Activated naive CD4-positive, alpha-beta T cell treated with anti-CD3 and anti-CD28 coated beads, Interleukin-2, amount 10 ng/mL, durations not matched to agents 7 days and 5 days (primary cell): ENCODE measurements at regions not wholly inside any gene's neighbourhood (a gene's known extent, or its start where the extent isn't known, plus 50 kb on each side); places are given as distances from the start of the nearest gene placed in this dataset.
"Not testable (repeated sequence)": the region's sequence is repeated elsewhere in the genome, so short reads cannot be mapped to it uniquely, and the experiment has no call there.

Source experiments
- CTCF ChIA-PET: fragments of 350-600 bp; sonication (Branson Sonifier 250); formaldehyde crosslinking; loops from one replicate; lab custom pipeline; 2021; ENCODE audit warnings: antibody characterized with exemption; lab: Charles Lee
- DNase-seq: peaks from one replicate; pipeline ENCODE4 v3.0.0-alpha.2; 2020
- H3K27ac Mint-ChIP-seq: one replicate; pipeline ENCODE4 v1.8.0; 2021; ENCODE audit warnings: mild to moderate bottlenecking, moderate library complexity, mixed read lengths
- H3K27me3 Mint-ChIP-seq: one replicate; pipeline ENCODE4 v1.8.0; 2021; ENCODE audit warnings: mild to moderate bottlenecking, mixed read lengths
- H3K36me3 Mint-ChIP-seq: one replicate; pipeline ENCODE4 v1.8.0; 2021; ENCODE audit warnings: mixed read lengths
- H3K4me1 Mint-ChIP-seq: one replicate; pipeline ENCODE4 v1.8.0; 2021; ENCODE audit warnings: mixed read lengths
- H3K4me3 Mint-ChIP-seq: one replicate; pipeline ENCODE4 v1.8.0; 2021; ENCODE audit warnings: mild to moderate bottlenecking, moderate library complexity, mixed read lengths
- H3K9me3 Mint-ChIP-seq: one replicate; pipeline ENCODE4 v1.8.0; 2021; ENCODE audit warnings: mixed read lengths

GRCh38 chr12:131599190-131600159 is 111.4 kb upstream of the SFSWAP start:
- no peak for DNase-seq
- CTCF ChIA-PET: no interaction called here
- H3K4me3 Mint-ChIP-seq: no peak overlapping the region
- H3K9me3 Mint-ChIP-seq: no peaks in the 10 kb centered on the region
- H3K36me3 Mint-ChIP-seq: peaks cover 4% of the 10 kb centered on the region
- no peak overlapping the region for H3K27ac Mint-ChIP-seq
- peaks cover 3% of the 10 kb centered on the region for H3K27me3 Mint-ChIP-seq
- H3K4me1 Mint-ChIP-seq: peaks cover 25% of the 10 kb centered on the region

- DNase-seq: no peak
- peaks cover 31% of the 10 kb centered on the region for H3K4me1 Mint-ChIP-seq
- CTCF ChIA-PET: no interaction called here
Measured at GRCh38 chr12:131600160-131600532, 110.7 kb upstream of the SFSWAP start.

GRCh38 chr12:131601499-131601898 is 109.4 kb upstream of the SFSWAP start:
- Mint-ChIP-seq H3K4me1 (peaks cover 45% of the 10 kb centered on the region), H3K36me3 (peaks cover 13% of the 10 kb centered on the region)
- H3K9me3 Mint-ChIP-seq, H3K27me3 Mint-ChIP-seq, DNase-seq, H3K4me3 Mint-ChIP-seq, H3K27ac Mint-ChIP-seq, CTCF ChIA-PET: not testable (repeated sequence)

More at GRCh38 chr12:131600160-131600532, 110.7 kb upstream of the SFSWAP start:
- Mint-ChIP-seq H3K27me3 (peaks cover 3% of the 10 kb centered on the region), H3K9me3 (no peaks in the 10 kb centered on the region), H3K36me3 (peaks cover 4% of the 10 kb centered on the region), H3K4me3 (no peak overlapping the region), H3K27ac (no peak overlapping the region)

GRCh38 chr12:131603106-131603938 is 107.6 kb upstream of the SFSWAP start:
- DNase-seq: no peak
- peaks cover 8% of the 10 kb centered on the region for H3K9me3 Mint-ChIP-seq
- peak overlapping the region; percentile 66 for H3K4me3 Mint-ChIP-seq
- CTCF ChIA-PET: no interaction called here
- H3K4me1 Mint-ChIP-seq: peaks cover 63% of the 10 kb centered on the region
- peak overlapping the region; percentile 98 for H3K27ac Mint-ChIP-seq
- peaks cover 3% of the 10 kb centered on the region for H3K27me3 Mint-ChIP-seq
- peaks cover 15% of the 10 kb centered on the region for H3K36me3 Mint-ChIP-seq

GRCh38 chr12:131603939-131604795 is 106.7 kb upstream of the SFSWAP start:
- Mint-ChIP-seq H3K36me3 (peaks cover 15% of the 10 kb centered on the region), H3K4me3 (peak overlapping the region; percentile 66), H3K4me1 (peaks cover 70% of the 10 kb centered on the region), H3K27ac (peak overlapping the region; percentile 98), H3K9me3 (peaks cover 8% of the 10 kb centered on the region), H3K27me3 (peaks cover 3% of the 10 kb centered on the region)
- CTCF ChIA-PET: interaction anchor here (0.7 kb wide), 1 partner anchor 111 kb away, joined by 3 read pairs; no protein-coding TSS in a partner anchor
- DNase-seq: peak; percentile 78

- CTCF ChIA-PET: interaction anchor here (0.7 kb wide), 1 partner anchor 110 kb away, joined by 3 read pairs; no protein-coding TSS in a partner anchor
- DNase-seq: no peak
- Mint-ChIP-seq H3K4me1 (peaks cover 73% of the 10 kb centered on the region), H3K27me3 (peaks cover 3% of the 10 kb centered on the region), H3K4me3 (no peak overlapping the region), H3K27ac (peak overlapping the region; percentile 98), H3K36me3 (peaks cover 15% of the 10 kb centered on the region), H3K9me3 (peaks cover 8% of the 10 kb centered on the region)
Measured at GRCh38 chr12:131604859-131605258, 106.0 kb upstream of the SFSWAP start.

- H3K9me3 Mint-ChIP-seq: peaks cover 8% of the 10 kb centered on the region
Measured at GRCh38 chr12:131605304-131605829, 105.5 kb upstream of the SFSWAP start.

DNA sequence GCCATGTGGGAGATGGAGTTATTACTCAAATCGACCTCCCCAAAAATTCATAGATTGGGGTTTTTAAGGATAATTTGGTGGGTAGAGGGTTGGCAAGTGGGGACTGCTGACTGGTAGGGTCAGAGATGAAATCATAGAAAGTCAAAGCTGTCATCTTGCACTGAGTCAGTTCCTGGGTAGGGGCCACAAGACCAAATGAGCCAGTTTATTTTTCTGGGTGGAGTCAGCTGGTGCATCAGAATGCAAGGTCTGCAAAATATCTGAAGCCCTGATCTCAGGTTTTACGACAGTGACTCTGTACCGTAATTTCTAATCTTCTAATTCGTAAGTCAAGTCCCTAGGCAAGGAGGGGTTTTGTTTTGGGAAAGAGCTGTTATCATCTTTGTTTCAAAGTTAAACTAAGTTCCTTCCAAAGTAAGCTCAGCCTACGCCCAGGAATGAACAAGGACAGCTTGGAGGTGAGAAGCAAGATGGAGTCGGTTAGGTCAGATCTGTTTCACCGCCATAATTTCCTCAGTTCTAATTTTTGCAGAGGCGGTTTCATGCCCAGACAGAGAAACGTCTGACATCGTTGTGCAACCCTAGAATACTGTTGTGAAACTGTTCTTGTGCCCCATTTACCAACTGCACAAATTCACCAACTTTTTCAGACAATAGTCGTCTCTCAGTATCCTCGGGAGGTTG is 104.5 kb upstream of the SFSWAP start:
- CTCF ChIA-PET: no interaction called here
- H3K27ac Mint-ChIP-seq: peak overlapping the region; percentile 97
- no peak overlapping the region for H3K4me3 Mint-ChIP-seq
- H3K4me1 Mint-ChIP-seq: peaks cover 78% of the 10 kb centered on the region
- peaks cover 14% of the 10 kb centered on the region for H3K27me3 Mint-ChIP-seq
- DNase-seq: no peak
- H3K36me3 Mint-ChIP-seq: peaks cover 15% of the 10 kb centered on the region
- H3K9me3 Mint-ChIP-seq: peaks cover 8% of the 10 kb centered on the region

More at GRCh38 chr12:131605304-131605829, 105.5 kb upstream of the SFSWAP start:
- H3K27me3 Mint-ChIP-seq: peaks cover 7% of the 10 kb centered on the region
- H3K4me1 Mint-ChIP-seq: peaks cover 73% of the 10 kb centered on the region
- no peak overlapping the region for H3K4me3 Mint-ChIP-seq
- CTCF ChIA-PET: no interaction called here
- DNase-seq: no peak
- H3K36me3 Mint-ChIP-seq: peaks cover 15% of the 10 kb centered on the region
- peak overlapping the region; percentile 98 for H3K27ac Mint-ChIP-seq

- no peak for DNase-seq
- CTCF ChIA-PET: no interaction called here
- peaks cover 8% of the 10 kb centered on the region for H3K9me3 Mint-ChIP-seq
- peak overlapping the region; percentile 97 for H3K27ac Mint-ChIP-seq
- peak overlapping the region; percentile 52 for H3K4me3 Mint-ChIP-seq
- H3K4me1 Mint-ChIP-seq: peaks cover 75% of the 10 kb centered on the region
- peaks cover 14% of the 10 kb centered on the region for H3K27me3 Mint-ChIP-seq
- peaks cover 15% of the 10 kb centered on the region for H3K36me3 Mint-ChIP-seq
Measured at GRCh38 chr12:131607658-131608447, 103.0 kb upstream of the SFSWAP start.

DNA sequence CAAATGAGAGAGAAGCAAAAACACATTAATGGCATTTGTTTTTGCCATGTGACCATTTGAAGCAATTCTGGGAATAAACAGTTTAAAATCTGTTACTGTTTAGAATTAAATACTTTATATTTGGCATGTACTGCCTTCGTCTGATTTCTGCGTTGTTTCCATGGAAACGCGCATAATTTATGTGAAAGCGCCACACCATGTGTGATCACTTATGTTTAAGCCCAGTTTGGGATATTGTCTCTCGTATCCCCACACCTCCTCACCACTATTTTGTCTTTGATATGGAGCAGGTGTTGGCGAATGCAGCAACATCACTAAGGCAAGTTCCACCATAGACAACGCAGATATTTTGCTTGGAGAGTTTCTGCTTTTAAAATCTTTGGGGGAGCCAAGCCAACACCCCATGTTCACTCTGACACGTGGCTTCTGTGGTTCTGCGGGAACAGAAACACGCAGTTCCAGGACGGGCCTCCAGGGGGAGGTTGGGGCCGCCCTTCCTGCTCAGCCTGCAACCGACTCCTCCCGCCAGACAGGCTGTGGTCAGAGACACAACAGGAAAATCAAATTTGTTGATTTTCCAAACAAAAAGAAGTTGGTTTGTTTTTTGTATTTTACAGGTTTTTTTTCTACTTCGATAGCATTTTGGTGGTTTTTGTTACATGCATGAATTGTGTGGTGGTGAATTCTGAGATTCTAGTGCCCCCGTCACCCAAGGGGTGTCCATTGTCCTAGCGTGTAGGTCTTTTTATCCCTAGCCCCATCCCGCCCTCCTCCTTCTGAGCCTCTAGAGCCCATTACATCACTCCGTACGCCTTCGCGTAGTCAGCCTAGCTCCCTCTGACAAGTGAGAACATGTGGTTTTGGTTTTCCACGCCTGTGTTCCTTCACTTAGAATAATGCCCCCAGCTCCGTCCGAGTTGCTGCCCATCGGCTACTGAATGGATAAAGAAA is 101.9 kb upstream of the SFSWAP start:
- peaks cover 11% of the 10 kb centered on the region for H3K36me3 Mint-ChIP-seq
- CTCF ChIA-PET: no interaction called here

GRCh38 chr12:131609762-131610161 is 101.1 kb upstream of the SFSWAP start:
- H3K4me1 Mint-ChIP-seq: peaks cover 56% of the 10 kb centered on the region
- CTCF ChIA-PET: interaction anchor here (0.5 kb wide), 1 partner anchor 166 kb away, joined by 3 read pairs; no protein-coding TSS in a partner anchor
- no peak overlapping the region for H3K4me3 Mint-ChIP-seq
- peaks cover 8% of the 10 kb centered on the region for H3K9me3 Mint-ChIP-seq
- peaks cover 11% of the 10 kb centered on the region for H3K36me3 Mint-ChIP-seq
- H3K27ac Mint-ChIP-seq: no peak overlapping the region
- peaks cover 19% of the 10 kb centered on the region for H3K27me3 Mint-ChIP-seq
- DNase-seq: no peak

More for the DNA sequence above, 101.9 kb upstream of the SFSWAP start:
- H3K9me3 Mint-ChIP-seq: peaks cover 8% of the 10 kb centered on the region
- peak; percentile 71 for DNase-seq
- H3K27ac Mint-ChIP-seq: no peak overlapping the region
- H3K4me3 Mint-ChIP-seq: no peak overlapping the region
- H3K27me3 Mint-ChIP-seq: peaks cover 16% of the 10 kb centered on the region
- peaks cover 64% of the 10 kb centered on the region for H3K4me1 Mint-ChIP-seq
